ENCODE measurements at regions not wholly inside any gene's neighbourhood (a gene's known extent, or its start where the extent isn't known, plus 50 kb on each side); places are given as distances from the start of the nearest gene placed in this dataset.
"Not testable (repeated sequence)": the region's sequence is repeated elsewhere in the genome, so short reads cannot be mapped to it uniquely, and the experiment has no call there.

DNA sequence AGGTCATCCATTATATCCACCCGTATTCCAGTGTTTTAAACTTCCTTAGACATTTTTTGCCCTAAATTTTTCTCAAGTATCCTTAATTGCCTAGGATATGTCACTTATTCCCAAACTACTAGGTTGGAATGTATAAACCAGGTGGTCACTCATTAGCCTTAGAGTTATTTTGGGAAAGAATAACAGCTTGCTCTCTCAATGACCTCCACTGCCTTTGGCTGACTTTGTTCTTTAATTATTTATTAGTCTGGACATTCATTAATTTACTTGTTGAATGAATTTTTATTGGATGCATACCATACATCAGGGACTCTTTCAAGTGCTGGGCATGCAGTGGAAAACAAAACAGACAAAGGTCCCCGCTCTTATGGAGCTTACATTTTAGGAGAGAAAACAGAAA is 609.3 kb upstream of the IGFBP7 start:
- Histone ChIP-seq H3K36me3 (no peaks in the 10 kb centered on the region), H3K4me1 (no peaks in the 10 kb centered on the region), H3K9me3 (peaks cover 0 to 8% (median 0%) of the 10 kb centered on the region in 8 donors), H3K4me3 (no peak overlapping the region), H3K27ac (no peak overlapping the region), H3K27me3 (replicated peaks in 1 of 7) (no peaks in the 10 kb centered on the region)
- no peak for TF ChIP-seq POLR2A (IDR thresholded peaks at IDR 0.05)
- TF ChIP-seq POLR2AphosphoS5 (IDR thresholded peaks at IDR 0.05), result no peak
- TF ChIP-seq, protein P1, sequence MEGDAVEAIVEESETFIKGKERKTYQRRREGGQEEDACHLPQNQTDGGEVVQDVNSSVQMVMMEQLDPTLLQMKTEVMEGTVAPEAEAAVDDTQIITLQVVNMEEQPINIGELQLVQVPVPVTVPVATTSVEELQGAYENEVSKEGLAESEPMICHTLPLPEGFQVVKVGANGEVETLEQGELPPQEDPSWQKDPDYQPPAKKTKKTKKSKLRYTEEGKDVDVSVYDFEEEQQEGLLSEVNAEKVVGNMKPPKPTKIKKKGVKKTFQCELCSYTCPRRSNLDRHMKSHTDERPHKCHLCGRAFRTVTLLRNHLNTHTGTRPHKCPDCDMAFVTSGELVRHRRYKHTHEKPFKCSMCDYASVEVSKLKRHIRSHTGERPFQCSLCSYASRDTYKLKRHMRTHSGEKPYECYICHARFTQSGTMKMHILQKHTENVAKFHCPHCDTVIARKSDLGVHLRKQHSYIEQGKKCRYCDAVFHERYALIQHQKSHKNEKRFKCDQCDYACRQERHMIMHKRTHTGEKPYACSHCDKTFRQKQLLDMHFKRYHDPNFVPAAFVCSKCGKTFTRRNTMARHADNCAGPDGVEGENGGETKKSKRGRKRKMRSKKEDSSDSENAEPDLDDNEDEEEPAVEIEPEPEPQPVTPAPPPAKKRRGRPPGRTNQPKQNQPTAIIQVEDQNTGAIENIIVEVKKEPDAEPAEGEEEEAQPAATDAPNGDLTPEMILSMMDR (IDR thresholded peaks at IDR 0.05 in 8 of 11, conservative IDR thresholded peaks at IDR 0.05 in 3 of 11), result no peak
- WGBS, 5 donors, result 48 to 86% (median 53%) methylated on average over 2 of the region's 2 CpGs
- intact Hi-C loops (cut with DNase I; ENCODE audit: low total_unique reads), result no loop called here
- no peak for DNase-seq

DNA sequence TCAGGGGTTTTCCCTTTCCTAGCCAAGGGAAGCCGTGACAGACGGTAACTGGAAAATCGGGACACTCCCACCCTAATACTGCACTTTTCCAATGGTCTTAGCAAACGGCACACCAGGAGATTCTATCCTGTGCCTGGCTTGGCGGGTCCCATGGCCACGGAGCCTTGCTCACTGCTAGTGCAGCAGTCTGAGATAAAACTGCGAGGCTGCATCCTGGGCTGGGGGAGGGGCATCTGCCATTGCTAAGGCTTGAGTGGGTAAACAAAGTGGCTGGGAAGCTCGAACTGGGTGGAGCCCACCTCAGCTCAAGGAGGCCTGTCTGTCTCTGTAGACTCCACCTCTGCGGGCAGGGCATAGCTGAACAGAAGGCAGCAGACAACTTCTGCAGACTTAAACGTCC is 604.1 kb upstream of the IGFBP7 start:
- 79 to 90% (median 83%) methylated on average over 7 to 10 of the region's 10 CpGs for WGBS, 5 donors
- H3K9me3 ChIP-seq; H3K4me1 ChIP-seq; DNase-seq; intact Hi-C loops (cut with DNase I; ENCODE audit: low total_unique reads); H3K4me3 ChIP-seq; H3K27ac ChIP-seq; H3K27me3 ChIP-seq (replicated peaks in 1 of 7); H3K36me3 ChIP-seq: not testable (repeated sequence)

DNA sequence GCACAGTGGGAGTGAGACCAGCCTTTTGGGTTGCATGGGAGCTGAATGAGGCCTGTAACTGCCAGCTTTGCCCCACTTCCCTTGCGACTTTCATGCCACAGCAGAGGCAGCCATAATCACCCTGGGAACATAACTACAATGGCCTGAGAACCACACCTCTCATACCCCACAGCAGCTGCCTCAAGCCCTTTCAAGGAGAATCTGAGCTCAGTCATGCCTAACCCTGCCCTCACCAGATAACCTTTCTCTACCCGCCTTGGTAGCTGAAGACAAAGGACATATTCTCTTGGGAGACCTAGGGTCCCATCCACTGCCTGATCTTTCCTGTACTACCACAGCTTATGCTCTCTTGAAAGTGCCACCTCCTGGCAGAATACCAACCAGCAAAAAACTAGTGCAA is 599.9 kb upstream of the IGFBP7 start:
- H3K4me1 ChIP-seq, result no peaks in the 10 kb centered on the region
- H3K4me3 ChIP-seq, result no peak overlapping the region
- TF ChIP-seq POLR2A (IDR thresholded peaks at IDR 0.05) (no peak), POLR2AphosphoS5 (IDR thresholded peaks at IDR 0.05) (no peak)
- TF ChIP-seq, protein P1 (IDR thresholded peaks at IDR 0.05 in 8 of 11, conservative IDR thresholded peaks at IDR 0.05 in 3 of 11), result no peak
- no peaks in the 10 kb centered on the region for H3K36me3 ChIP-seq
- WGBS, 5 donors, result 78 to 100% (median 82%) methylated on average over 1 to 2 of the region's 2 CpGs
- DNase-seq, result no peak
- H3K27ac ChIP-seq, result no peak overlapping the region
- intact Hi-C loops (cut with DNase I; ENCODE audit: low total_unique reads), result no loop called here
- peaks cover 0 to 9% (median 0%) of the 10 kb centered on the region in 8 donors for H3K9me3 ChIP-seq
- no peaks in the 10 kb centered on the region for H3K27me3 ChIP-seq (replicated peaks in 1 of 7)

DNA sequence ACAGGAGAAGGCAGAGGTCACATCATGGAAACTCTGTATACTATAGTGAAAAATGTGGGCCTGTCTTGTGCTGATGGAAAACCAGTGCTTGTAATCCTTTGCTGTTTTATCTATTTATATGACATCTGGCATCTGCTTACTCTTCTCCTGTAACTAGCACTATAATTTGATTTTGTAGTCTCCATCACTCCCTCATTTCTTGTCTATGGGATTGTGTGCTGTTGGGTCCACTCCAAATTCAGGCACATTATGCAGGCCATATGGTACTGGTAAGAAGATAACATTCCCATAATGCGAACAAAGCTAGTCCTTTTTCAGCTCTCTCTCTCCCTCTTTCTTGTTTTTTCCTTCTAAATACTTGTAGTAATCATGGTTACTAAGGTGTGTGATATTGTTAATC is 581.2 kb upstream of the IGFBP7 start:
- Histone ChIP-seq H3K36me3 (no peaks in the 10 kb centered on the region), H3K9me3 (peaks cover 0 to 18% (median 9%) of the 10 kb centered on the region in 8 donors), H3K27me3 (replicated peaks in 1 of 7) (no peaks in the 10 kb centered on the region), H3K4me1 (no peaks in the 10 kb centered on the region), H3K27ac (no peak overlapping the region), H3K4me3 (no peak overlapping the region)
- DNase-seq, result no peak
- intact Hi-C loops (cut with DNase I; ENCODE audit: low total_unique reads), result no loop called here
- 82 to 95% (median 90%) methylated on average over 1 of the region's 1 CpG for WGBS, 5 donors
- TF ChIP-seq, protein P1 (IDR thresholded peaks at IDR 0.05 in 8 of 11, conservative IDR thresholded peaks at IDR 0.05 in 3 of 11), result no peak
- no peak for TF ChIP-seq POLR2AphosphoS5 (IDR thresholded peaks at IDR 0.05)
- TF ChIP-seq POLR2A (IDR thresholded peaks at IDR 0.05), result no peak

DNA sequence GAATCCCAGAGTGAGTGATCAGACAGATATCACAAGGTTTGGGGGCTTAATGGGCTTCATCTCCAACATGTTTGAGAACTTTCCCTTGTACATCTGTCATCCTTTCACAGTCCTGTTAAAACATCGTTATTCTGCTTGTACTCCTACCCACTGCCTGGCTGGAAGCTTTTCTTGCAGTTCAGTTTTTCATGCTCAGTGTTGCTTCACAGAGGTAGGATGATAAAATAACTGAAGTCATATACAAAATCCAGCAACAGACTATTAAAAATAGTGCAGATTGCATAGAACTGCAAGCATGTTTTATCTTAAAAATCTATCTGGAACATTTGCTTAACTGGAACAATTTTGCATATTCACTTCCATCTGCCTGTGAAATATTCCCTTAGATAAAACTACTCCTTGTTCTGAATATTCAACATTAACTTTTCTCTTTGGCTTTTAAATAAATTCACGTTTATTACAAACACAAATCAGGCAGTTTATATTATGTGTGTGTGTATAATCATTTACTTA is 579.6 kb upstream of the IGFBP7 start:
- Histone ChIP-seq H3K36me3 (no peaks in the 10 kb centered on the region), H3K4me3 (no peak overlapping the region), H3K27me3 (replicated peaks in 1 of 7) (no peaks in the 10 kb centered on the region), H3K9me3 (peaks cover 0 to 18% (median 9%) of the 10 kb centered on the region in 8 donors), H3K4me1 (no peaks in the 10 kb centered on the region), H3K27ac (no peak overlapping the region)
- intact Hi-C loops (cut with DNase I; ENCODE audit: low total_unique reads), result no loop called here
- DNase-seq, result no peak
- TF ChIP-seq POLR2A (IDR thresholded peaks at IDR 0.05), result no peak
- TF ChIP-seq, protein P1 (IDR thresholded peaks at IDR 0.05 in 8 of 11, conservative IDR thresholded peaks at IDR 0.05 in 3 of 11), result no peak
- no peak for TF ChIP-seq POLR2AphosphoS5 (IDR thresholded peaks at IDR 0.05)
- WGBS, 5 donors, result 47 to 59% (median 54%) methylated on average over 2 of the region's 2 CpGs

Data from spleen (tissue), 11 donors.